HG03442 (cell line): ENCODE measurements at regions not wholly inside any gene's neighbourhood (a gene's known extent, or its start where the extent isn't known, plus 50 kb on each side); places are given as distances from the start of the nearest gene placed in this dataset.

ENCODE experiments used
- ATAC-seq: cut with Tn5 transposase; IDR thresholded peaks from one replicate; pipeline ENCODE4 v1.9.1; 2021; ENCODE audit warnings: mild to moderate bottlenecking, moderate library complexity; ENCODE audit not compliant: unreplicated experiment

- ATAC-seq, result no peak
These were observed 384.5 kb upstream of the CDH4 start for GRCh38 chr20:60867589-60867988.

GRCh38 chr20:60868316-60868891 is 383.7 kb upstream of the CDH4 start:
- ATAC-seq, result no peak

GRCh38 chr20:60869087-60869486 is 383.0 kb upstream of the CDH4 start:
- no peak for ATAC-seq

GRCh38 chr20:60869625-60870024 is 382.4 kb upstream of the CDH4 start:
- ATAC-seq, result no peak

GRCh38 chr20:60870040-60870439 is 382.0 kb upstream of the CDH4 start:
- no peak for ATAC-seq

GRCh38 chr20:60872224-60872623 is 379.8 kb upstream of the CDH4 start:
- no peak for ATAC-seq

- ATAC-seq, result no peak
These were observed 374.8 kb upstream of the CDH4 start for GRCh38 chr20:60877071-60877857.

- no peak for ATAC-seq
These were observed 369.2 kb upstream of the CDH4 start for GRCh38 chr20:60882836-60883235.

GRCh38 chr20:60883496-60883895 is 368.6 kb upstream of the CDH4 start:
- no peak for ATAC-seq

GRCh38 chr20:60884277-60884676 is 367.8 kb upstream of the CDH4 start:
- ATAC-seq, result no peak

- ATAC-seq, result no peak
These were observed 363.3 kb upstream of the CDH4 start for GRCh38 chr20:60888771-60889170.

- ATAC-seq, result no peak
These were observed 359.8 kb upstream of the CDH4 start for GRCh38 chr20:60892095-60892813.

- ATAC-seq, result no peak
These were observed 358.0 kb upstream of the CDH4 start for GRCh38 chr20:60894091-60894490.

GRCh38 chr20:60895363-60896079 is 356.5 kb upstream of the CDH4 start:
- ATAC-seq, result no peak

GRCh38 chr20:60897976-60898375 is 354.1 kb upstream of the CDH4 start:
- no peak for ATAC-seq

- no peak for ATAC-seq
These were observed 352.7 kb upstream of the CDH4 start for GRCh38 chr20:60899320-60899719.

GRCh38 chr20:60900618-60901017 is 351.4 kb upstream of the CDH4 start:
- no peak for ATAC-seq

GRCh38 chr20:60901831-60902230 is 350.2 kb upstream of the CDH4 start:
- ATAC-seq, result no peak

- ATAC-seq, result no peak
These were observed 348.6 kb upstream of the CDH4 start for GRCh38 chr20:60903325-60903971.

- no peak for ATAC-seq
These were observed 347.3 kb upstream of the CDH4 start for GRCh38 chr20:60904730-60905129.

- ATAC-seq, result no peak
These were observed 346.1 kb upstream of the CDH4 start for GRCh38 chr20:60905919-60906318.
